Stimulated activated CD8-positive, alpha-beta memory T cell treated with anti-CD3 and anti-CD28 coated beads, Interleukin-2, amount 100 ng/mL, for 48 hours (primary cell): ENCODE measurements at regions not wholly inside any gene's neighbourhood (a gene's known extent, or its start where the extent isn't known, plus 50 kb on each side); places are given as distances from the start of the nearest gene placed in this dataset.
"Not testable (repeated sequence)": the region's sequence is repeated elsewhere in the genome, so short reads cannot be mapped to it uniquely, and the experiment has no call there.

Experiments
- DNase-seq, 2 donors: peaks; one replicate each; pipeline ENCODE4 v3.0.0-alpha.2; 2020; ENCODE audit warnings: low read depth in 2 of 2

DNA sequence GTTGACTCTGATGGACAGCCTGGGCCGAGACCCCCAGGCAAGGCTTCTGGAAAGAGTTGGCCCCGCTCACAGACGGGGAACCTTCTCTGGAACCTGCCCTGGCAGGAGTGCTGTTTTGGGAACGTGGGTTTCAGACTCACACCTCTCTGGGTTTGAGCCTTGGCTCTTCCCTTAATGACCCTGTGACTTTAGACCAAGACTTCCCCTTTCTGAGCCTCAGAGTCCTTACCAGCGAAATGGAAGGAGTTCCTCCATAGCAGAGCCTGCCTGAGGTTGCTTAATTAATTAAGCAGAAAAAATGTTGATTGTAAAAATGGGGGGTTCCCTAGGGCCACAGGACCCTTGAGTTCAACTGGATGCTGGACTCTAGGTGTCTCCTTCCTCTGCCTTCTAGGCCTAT lies 408.2 kb downstream of the SEC14L1 start:
- DNase-seq: no peak

DNA sequence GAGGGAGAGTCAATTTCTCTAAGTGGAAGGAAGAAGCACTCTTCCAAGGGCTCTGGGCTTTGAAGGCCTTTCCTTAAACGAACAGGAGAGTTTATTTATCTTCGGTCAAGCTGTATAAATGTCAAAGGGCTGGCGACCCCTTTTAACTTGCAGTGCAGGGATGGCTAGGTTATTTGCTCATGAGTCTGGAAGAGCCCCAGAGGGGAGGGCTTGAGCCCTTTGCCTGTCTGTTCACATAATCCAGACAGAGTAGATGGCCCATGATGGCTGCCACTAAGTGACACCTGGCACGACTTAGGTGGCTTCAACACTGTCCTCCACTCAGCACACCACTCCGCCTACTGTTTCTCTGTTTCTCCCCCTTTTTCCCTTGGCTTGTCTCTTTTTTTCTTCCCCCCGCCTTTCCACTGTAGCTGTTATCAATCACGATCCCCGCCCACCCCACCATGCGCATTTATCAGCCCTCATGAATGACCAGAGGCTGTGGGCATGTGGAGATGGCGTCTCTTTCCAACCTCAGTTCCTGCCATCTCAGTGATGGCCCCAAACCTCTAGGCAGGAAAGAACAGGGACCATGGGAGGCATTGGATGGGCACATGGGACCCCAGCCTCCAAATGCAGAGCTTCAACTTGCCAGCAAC lies 408.7 kb upstream of the TNRC6C start:
- no peak for DNase-seq

DNA sequence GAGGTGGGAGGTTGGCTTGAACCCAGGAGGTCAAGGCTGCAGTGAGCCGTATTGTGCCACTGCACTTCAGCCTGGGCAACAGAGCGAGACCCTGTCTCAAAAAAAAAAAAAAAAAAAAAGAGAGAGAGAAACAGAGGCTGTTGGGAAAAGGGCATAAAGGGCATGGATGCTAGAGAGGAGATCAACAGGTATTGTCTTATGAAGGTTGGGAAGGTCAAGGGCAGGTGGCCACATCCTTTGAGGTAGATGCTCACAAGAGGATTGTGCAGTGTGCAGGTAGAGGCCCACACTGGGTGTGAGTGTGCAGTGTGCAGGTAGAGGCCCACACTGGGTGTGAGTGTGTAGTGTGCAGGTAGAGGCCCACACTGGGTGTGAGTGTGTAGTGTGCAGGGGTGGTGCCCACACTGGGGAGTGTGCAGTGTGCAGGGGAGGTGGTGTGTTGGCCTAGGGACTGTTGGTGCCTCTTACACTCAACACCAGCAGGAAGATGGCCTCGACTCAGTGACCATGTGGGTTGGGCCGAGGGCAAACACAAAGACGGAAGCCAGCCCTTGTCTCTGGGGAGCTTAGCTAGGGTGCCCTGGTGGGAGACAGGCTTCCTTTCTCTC lies 404.9 kb upstream of the TNRC6C start:
- no peak for DNase-seq

DNA sequence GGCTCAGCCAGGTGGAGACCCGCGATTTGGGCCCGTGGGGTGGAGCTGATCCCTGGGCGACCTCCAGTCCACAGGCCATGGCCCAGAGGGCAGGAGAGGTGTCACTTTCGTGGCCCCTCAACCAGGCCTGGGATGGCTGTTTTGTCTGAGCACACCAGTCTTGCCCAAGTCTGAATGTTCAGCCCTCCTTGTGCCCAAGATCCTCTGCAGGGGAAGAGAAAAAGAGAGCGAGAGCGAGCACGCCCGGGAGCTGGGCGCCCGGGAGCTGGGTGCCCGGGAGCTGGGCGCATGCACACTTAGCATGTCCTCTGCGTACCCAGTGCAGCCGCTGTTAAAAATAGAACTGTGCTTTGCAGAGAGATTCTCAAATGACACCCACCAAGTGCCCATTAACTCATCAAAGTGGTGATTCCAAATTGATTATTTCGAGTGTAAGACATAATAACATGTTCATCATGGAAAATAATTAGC lies 403.3 kb upstream of the TNRC6C start:
- DNase-seq: no peak

DNA sequence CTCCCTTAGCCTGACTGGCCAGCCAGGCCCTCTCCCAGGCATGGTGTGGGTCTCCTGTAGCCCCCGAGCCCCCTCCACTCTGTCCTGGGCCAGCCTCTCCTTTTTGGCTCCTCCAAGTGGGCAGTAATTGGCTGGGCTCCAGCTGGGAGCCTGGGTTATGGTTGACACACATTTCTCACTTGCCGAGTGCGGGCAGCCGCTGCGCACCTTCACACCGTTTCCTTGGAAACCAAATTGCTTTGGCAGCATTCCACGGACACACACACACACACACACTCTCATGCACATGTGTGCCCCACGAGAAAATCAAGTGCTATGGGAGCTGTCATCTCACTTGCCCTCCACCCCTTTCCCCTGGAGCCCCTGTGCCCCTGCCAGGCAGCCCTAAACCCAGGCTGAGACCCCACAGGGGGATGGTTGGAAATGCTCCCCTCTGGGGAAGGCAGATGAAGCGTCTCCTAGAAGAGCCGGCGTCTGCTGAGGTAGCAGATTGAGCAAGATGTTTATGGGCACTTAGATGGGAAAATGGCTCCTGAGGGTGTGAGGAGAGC lies 402.7 kb upstream of the TNRC6C start:
- DNase-seq: no peak

DNA sequence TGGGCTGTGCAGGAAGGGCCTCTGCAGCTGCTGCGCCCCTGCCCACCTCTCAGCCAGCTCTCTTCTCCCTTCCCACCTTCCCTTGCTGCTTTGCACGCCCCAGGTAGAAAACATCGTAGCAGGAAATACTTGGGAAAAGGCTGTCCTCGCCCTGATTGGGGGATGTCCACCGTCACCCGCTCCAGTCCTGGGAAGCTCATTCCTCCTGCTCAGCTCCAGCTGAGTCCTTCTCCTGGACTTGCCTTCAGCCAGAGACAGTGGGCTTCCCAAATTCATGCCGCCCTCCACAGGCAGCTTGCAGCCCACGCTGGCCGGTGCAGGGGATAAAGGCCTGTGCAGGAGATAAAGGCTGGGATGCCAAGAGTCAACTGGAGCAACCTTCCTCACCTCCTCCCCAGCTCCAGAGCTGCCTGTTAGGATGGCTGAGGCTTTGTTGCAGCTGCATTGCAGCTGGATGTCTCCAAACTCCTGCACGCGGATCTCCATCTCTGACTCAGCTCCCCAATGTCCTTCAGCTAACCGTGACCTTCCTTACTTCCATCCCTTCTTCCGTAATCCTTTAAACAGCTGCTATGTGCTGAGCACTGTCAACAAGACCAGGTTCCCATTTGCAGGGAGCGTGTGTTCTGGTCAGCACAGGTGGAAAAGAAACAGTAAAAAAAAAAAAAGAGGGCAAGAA lies 402.0 kb upstream of the TNRC6C start:
- DNase-seq: no peak

DNA sequence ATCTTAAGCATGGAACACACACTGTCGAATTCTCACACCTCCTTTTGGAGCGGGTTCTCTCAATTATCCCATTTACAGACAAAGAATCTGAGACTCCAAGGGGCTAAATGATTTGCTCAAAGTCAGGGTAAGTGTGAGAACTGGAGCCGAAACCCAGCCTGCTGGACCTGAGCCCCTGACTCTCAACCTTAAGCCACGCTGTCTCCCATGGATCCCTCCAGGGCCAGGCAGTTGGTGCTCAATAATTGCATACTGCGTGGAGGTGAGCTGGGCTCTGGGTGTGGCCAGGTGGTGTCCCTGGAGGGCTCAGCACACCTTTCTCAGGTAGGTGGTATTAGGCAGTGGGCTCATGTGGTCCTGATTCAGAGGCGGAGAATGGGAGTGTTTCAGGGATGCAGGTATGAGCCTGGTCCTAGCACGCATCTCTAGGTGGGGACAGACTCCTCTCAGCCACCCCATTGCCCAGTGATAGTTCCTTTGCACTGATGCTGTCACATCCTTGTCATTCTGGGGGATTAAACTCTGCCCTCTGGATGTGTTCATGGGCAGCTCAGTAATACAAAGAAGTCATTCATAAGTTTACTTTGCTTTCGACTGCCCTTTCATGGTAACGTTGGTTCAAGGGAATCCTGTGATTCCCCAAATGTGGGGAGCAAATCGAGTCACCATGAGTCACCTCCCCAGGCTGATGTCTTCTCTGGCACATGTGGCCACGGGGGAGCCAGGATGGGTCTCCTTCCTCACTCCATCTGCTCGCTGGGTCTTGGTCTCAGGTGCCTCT lies 399.5 kb upstream of the TNRC6C start:
- no peak for DNase-seq

DNA sequence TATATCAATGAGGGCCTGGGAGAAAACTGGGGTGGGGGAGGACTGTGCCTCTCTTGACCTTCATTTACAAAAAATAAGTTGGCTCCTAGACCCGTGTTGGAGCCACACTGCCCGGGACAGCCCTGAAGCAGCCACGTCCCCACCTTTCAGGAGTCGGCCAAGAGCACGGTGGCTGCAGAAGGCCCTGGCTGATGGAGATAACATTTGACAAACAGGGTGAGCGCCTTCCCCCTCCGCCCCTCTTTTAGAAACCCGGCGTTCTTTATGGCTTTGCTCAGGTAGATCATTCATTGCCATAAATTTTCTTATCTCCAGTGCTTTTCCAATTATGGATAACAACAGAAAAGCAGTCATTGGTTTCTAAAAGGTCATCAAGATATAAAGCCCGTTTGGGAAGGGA lies 398.1 kb upstream of the TNRC6C start:
- DNase-seq: no peak

DNA sequence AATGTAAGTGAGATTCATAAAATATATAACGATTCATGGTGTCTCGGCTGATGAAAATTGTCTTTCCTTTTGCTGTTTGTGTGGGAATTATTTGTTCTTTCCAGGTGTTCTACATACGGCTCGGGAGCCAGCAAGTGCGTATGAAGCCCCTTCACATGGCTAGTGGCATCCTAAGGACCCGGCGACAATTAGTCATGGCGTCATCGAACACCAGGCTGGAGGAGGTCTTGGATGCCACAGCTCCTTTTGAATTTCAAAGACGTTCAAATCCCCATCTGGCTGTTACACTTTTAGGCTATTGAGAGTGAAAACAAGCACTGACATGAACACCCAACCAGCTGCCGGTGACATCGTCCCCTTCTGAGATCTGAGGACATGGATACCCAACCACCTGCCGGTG lies 397.7 kb upstream of the TNRC6C start:
- DNase-seq: no peak

DNA sequence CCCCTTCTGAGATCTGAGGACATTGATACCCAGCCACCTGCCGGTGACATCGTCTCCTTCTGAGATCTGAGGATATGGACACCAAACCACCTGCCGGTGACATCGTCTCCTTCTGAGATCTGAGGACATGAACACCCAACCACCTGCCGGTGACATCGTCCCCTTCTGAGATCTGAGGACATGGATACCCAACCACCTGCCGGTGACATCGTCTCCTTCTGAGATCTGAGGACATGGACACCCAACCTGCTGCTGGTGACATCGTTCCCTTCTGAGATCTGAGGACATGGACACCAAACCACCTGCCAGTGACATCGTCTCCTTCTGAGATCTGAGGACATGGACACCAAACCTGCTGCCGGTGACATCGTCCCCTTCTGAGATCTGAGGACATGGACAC lies 396.1 kb upstream of the TNRC6C start:
- DNase-seq: not testable (repeated sequence)

DNA sequence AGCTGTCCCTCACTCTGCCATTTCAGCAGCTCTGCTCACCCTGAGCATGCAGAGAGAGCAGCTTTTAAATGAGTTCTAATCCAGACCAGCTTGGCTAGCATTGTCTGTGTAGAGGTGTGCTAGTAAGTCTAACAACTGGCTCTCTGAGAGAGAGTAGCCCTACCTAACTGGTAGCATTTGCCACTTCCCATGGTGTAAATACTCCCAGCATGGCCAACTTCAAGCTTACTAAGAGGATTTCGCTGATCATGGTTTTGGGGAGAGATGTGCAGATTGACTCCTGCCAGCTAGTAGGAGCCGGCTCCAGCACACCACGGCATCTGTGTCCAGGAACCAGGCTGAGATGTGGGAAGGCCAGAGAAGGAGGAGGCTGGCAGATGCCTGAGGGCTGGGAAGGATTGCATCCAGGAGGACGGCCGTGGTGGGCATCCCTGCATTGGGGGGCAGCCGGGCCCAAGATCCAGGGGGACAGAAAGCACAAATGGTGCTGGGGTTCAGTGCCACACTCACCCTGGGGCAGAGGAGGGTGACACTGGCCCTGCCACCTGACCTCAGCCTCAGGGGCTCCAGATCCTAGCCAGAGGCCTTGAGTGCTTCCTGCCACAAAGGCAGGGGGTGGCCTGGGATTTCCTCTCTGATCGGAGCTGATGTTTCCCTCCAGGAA lies 394.9 kb upstream of the TNRC6C start:
- no peak for DNase-seq

DNA sequence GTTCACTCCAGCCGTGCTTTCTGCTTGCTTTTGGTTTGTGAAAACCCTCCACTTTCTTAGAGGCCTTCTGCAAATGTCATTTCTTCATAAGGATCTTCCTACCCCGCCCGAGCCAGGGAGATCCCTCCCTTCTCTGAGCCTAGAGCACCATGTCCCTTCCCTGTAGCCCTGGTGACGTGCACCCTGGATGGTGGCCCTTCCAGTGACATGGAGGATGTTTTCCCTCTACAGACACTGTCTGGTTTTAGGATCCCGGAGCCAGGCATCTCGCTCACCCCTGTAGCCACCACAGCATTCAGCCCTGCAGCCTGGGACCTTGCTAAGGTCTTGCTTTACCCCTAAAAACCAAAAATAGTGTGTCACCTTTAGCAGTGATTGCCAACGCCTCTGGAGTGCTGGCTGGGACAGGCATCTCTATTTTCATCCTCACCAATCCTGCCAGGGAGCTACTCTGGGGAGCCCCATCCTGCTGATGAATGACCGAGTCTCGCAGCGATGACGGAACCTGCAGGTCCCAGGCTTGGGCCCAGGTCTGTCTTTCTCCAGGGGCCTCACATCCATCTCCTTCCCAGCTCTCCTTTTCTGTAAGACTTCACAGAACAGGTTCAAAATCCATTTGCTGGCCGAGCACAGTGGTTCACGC lies 394.1 kb upstream of the TNRC6C start:
- no peak for DNase-seq

DNA sequence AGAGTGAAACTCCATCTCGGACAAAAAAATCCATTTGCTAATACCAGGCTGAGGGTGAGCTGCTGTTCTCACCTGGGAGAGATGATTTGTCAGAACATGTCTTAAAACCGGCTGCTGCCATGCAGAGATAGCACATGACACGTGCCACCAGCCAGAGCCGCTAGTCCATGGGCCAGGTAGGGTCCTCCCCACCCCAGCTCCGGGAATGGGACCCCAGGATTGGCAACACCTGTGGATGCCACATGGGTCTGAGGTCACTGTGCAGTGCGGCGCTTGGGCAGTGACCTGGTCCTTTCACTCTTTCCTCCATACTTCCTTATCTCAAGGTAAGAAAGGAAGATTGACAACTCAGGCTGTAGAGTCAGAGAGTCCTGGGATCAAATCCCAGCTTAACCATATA lies 393.3 kb upstream of the TNRC6C start:
- no peak for DNase-seq

DNA sequence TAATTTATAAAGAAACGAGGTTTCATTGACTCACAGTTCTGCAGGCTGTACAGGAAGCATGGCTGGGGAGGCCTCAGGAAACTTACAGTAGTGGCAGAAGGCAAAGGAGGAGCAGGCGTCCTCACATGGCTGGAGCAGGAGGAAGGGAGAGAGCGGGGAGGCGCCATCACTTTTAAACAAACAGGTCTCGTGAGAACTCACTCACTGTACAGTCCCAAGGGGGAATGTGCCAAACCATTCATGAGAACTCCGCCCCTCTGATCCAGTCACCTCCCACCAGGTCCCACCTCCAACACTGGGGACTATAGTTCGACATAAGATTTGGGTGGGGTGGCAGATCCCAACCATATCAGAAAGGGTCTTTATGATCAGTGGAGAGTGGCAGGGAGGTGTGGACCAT lies 392.4 kb upstream of the TNRC6C start:
- no peak for DNase-seq

DNA sequence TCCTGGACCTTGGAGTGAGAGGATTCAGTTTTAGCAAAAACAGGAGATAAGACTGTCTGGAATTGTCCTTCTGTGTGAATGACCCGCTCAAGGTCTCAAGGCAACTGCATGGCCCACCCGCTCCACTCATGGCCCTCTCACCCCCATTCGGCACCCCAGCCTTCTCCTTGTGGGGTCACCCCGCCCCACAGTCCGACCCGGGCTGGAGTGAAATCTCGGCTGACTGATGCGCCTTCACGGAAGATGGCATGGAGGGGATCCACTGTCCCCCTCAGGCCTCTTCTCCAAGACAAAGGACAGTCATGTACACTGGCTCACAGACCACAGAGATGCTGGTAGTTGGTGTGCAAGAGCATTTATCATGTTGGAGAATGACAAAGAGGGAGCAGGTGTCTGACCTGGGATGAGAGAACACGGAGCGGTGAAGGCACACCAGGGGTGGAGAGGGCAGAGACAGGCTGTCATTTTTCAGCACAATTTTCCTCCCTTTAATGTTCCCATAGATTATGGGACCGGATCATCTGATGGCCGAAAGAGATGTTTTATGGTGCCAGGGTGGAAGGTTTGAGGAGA lies 391.9 kb upstream of the TNRC6C start:
- no peak for DNase-seq

DNA sequence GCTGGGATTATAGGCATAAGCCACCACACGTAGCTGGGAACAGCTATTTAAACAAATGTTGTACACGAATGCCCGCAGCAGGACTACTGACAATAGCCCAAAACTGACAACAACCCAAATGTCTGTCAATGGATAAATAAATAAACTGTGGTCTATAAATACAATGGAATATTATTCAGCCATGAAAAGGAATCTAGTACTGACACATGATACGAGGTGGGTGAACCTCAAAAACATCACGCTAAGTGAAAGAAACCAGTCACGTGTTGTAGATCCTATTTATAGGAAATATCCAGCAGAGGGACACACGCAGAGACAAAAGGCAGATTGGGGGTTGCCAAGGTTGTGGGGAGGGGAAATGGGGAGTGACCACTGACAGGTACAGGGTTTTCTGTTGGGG lies 390.0 kb upstream of the TNRC6C start:
- DNase-seq: no peak

DNA sequence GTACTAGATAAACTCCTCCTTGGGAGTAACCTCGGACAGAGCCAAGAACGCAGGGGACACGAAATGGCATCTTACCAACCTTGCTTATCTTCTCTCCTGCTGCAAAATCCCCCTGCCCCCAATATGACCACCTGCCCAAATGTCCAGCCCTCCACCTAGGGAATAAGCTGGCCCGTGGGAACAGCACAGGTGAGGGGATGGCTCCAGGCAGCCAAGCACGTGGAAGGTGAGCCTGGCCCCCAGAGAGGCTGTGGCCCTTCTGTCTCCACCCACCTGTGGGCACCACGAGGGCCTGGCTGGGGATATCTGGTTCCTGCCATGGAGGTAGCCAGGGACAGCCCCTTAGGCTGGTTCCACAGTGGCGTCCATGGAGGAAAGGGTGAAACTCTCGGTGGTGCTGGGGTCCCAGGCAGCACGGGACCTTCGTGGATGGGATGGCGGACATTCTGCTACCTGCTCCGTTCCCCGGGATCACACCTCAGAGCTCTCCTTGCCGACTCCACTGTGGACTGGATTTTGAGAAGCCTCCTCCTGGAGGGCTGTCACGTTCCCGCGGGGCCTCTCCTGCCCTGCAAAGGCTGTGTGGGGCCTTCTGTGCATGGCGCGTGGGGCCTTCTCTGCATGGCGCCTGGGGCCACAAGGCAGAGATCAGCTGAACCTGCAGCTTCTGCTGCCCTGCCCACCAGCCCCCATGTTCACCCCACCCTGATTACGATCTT lies 388.5 kb upstream of the TNRC6C start:
- DNase-seq: no peak

DNA sequence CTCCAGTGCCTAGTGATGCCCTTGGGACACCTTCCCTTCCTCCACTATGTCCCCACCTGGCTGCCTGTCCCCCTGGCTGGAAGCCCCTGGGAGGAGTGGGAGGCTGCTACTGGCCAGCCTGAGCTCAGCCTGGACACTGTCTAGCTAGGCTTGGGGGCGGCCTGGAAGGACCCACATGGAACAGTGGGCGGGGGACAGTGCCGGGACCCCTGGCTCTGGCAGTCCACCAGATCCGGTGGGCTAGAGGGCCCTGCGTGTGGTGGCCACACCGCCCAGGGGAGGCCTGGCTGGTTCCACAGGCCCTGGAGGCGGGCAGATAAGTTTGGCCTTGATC lies 388.0 kb upstream of the TNRC6C start:
- DNase-seq: no peak

DNA sequence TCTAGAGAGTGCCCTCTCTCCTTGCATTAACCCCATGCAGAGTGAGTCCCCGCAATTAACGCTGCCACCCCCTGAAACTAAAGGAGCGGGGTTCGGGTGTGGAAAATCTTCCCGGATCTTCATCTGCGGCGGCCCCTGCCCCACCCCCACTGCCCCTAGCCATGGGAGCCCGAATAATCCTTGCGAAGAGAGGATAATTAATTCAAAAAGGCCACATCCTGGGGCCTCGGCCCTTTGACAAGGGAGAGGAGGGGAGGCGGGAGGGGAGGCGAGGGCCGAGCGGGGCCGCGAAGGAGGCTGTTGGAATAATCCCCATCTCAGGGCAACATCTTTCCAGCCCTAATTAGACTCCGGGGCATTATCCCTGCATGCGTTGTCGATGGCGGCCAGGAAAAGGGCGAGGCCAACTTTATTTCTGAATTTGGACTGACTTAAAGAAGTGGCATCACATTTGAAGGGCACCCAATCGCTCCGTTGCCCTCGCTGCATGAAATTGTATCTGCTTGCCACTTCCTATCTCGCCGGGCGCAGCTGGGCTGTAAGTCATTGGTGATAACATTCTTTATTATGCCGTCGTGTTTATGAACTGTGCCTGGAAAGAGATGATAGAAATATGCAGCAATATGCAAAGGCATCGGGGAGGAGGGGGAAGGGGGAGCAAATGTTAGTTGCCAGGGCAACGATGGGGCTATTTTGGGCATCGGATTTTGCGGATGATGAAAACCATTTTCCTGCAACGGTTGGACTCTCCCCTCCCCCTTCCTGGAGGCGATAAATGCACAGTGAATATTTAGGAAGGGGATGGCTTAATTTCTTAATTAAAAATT lies 387.1 kb upstream of the TNRC6C start:
- DNase-seq: no peak
